Liver (tissue), 8 donors: ENCODE measurements at regions not wholly inside any gene's neighbourhood (a gene's known extent, or its start where the extent isn't known, plus 50 kb on each side); places are given as distances from the start of the nearest gene placed in this dataset.

Source experiments
- DNase-seq: peaks from one replicate; pipeline ENCODE4 v3.0.0-alpha.2; 2017; ENCODE audit warnings: low spot score
- H3K27ac ChIP-seq, 2 donors: one replicate each; pipeline ENCODE4 v1.7.0; 2013; ENCODE audit warnings: inconsistent platforms in 2 of 2, low read length in 2 of 2, control low read depth in 1 of 2, low read depth in 1 of 2, mild to moderate bottlenecking in 1 of 2
- H3K27me3 ChIP-seq, 4 donors: one replicate each; pipeline versions ENCODE4 v1.6.1 to v1.7.0; 2013; ENCODE audit warnings: low read length in 3 of 4, inconsistent platforms in 1 of 4, mild to moderate bottlenecking in 1 of 4, moderate library complexity in 1 of 4; ENCODE audit not compliant: control insufficient read depth in 4 of 4, insufficient read depth in 4 of 4
- H3K36me3 ChIP-seq, 4 donors: one replicate each; pipeline versions ENCODE4 v1.6.1 to v1.7.0; 2013; ENCODE audit warnings: low read length in 3 of 4, mild to moderate bottlenecking in 3 of 4, low read depth in 1 of 4, moderate library complexity in 1 of 4; ENCODE audit not compliant: control insufficient read depth in 4 of 4, insufficient read depth in 3 of 4
- H3K4me1 ChIP-seq, 4 donors: one replicate each; pipeline versions ENCODE4 v1.6.1 to v1.7.0; 2013; ENCODE audit warnings: low read length in 3 of 4, mild to moderate bottlenecking in 3 of 4, moderate library complexity in 1 of 4; ENCODE audit not compliant: control insufficient read depth in 4 of 4, insufficient read depth in 4 of 4
- H3K4me3 ChIP-seq, 3 donors: one replicate each; pipeline versions ENCODE4 v1.6.1 to v1.7.0; 2013; ENCODE audit warnings: low read length in 3 of 3, control low read depth in 1 of 3, low read depth in 1 of 3, mild to moderate bottlenecking in 1 of 3
- H3K9ac ChIP-seq, 2 donors: one replicate each; pipeline ENCODE4 v1.7.0; 2013; ENCODE audit warnings: low read length in 2 of 2, mild to moderate bottlenecking in 2 of 2, moderate library complexity in 2 of 2, control low read depth in 1 of 2, low read depth in 1 of 2
- H3K9me3 ChIP-seq, 4 donors: one replicate each; pipeline versions ENCODE4 v1.6.1 to v1.7.0; 2013; ENCODE audit warnings: low read length in 3 of 4; ENCODE audit not compliant: control insufficient read depth in 4 of 4
- ATF3 ChIP-seq: IDR thresholded peaks from 2 replicates; pipeline ENCODE4 v1.6.1; 2016; ENCODE audit warnings: antibody characterized with exemption
- CTCF ChIP-seq: fragments of 150-350 bp; IDR thresholded peaks from 2 replicates; pipeline ENCODE4 v1.5.1; 2017; ENCODE audit warnings: improper control_type of control experiment, low read depth, low read length; ENCODE audit not compliant: missing input control
- EGR1 ChIP-seq, 2 donors: IDR thresholded peaks; 2 replicates each; pipeline ENCODE4 v1.6.1; 2016 to 2018; ENCODE audit warnings: antibody characterized with exemption in 2 of 2, low read depth in 2 of 2
- FOXA1 ChIP-seq: IDR thresholded peaks from 2 replicates; pipeline ENCODE4 v1.6.1; 2016; ENCODE audit warnings: antibody characterized with exemption
- FOXA2 ChIP-seq: IDR thresholded peaks from 2 replicates; pipeline ENCODE4 v1.6.1; 2016; ENCODE audit warnings: antibody characterized with exemption
- GABPA ChIP-seq, 2 donors: IDR thresholded peaks in 1 of 2; conservative IDR thresholded peaks in 1 of 2; 2 replicates each; pipeline ENCODE4 v1.6.1; 2016; ENCODE audit warnings: antibody characterized with exemption in 2 of 2, mild to moderate bottlenecking in 1 of 2, moderate library complexity in 1 of 2
- HNF4A ChIP-seq, 2 donors: conservative IDR thresholded peaks; 2 replicates each; pipeline ENCODE4 v1.6.1; 2016; ENCODE audit warnings: antibody characterized with exemption in 2 of 2, mild to moderate bottlenecking in 2 of 2
- HNF4G ChIP-seq: IDR thresholded peaks from 2 replicates; pipeline ENCODE4 v1.6.1; 2016; ENCODE audit warnings: antibody characterized with exemption
- JUND ChIP-seq, 2 donors: IDR thresholded peaks; 2 replicates each; pipeline ENCODE4 v1.6.1; 2016; ENCODE audit warnings: antibody characterized with exemption in 2 of 2
- MAX ChIP-seq: IDR thresholded peaks from 2 replicates; pipeline ENCODE4 v1.6.1; 2016; ENCODE audit warnings: antibody characterized with exemption
- RAD21 ChIP-seq, 2 donors: IDR thresholded peaks; 2 replicates each; pipeline ENCODE4 v1.6.1; 2016; ENCODE audit warnings: antibody characterized with exemption in 2 of 2, mild to moderate bottlenecking in 2 of 2
- REST ChIP-seq: IDR thresholded peaks from 2 replicates; pipeline ENCODE4 v1.6.1; 2016; ENCODE audit warnings: antibody characterized with exemption, mild to moderate bottlenecking
- RXRA ChIP-seq, 2 donors: IDR thresholded peaks; 2 replicates each; pipeline ENCODE4 v1.6.1; 2017 to 2018; ENCODE audit warnings: antibody characterized with exemption in 2 of 2, mild to moderate bottlenecking in 1 of 2
- SP1 ChIP-seq: IDR thresholded peaks from 2 replicates; pipeline ENCODE4 v1.6.1; 2018; ENCODE audit warnings: antibody characterized with exemption, mild to moderate bottlenecking
- TAF1 ChIP-seq: conservative IDR thresholded peaks from 2 replicates; pipeline ENCODE4 v1.6.1; 2016; ENCODE audit warnings: antibody characterized with exemption, mild to moderate bottlenecking
- YY1 ChIP-seq: IDR thresholded peaks from 2 replicates; pipeline ENCODE4 v1.6.1; 2016; ENCODE audit warnings: antibody characterized with exemption, mild to moderate bottlenecking
- ZBTB33 ChIP-seq: IDR thresholded peaks from 2 replicates; pipeline ENCODE4 v1.6.1; 2016; ENCODE audit warnings: antibody characterized with exemption
- WGBS: extraction: QIAGEN DNeasy Blood & Tissue Kit; methylation state at CpG from one replicate; pipeline ENCODE4 v1.1.7; 2013; 5-methylcytosine and 5-hydroxymethylcytosine counted together
- donor health status: healthy.
- donor health status: healthy.
- donor health status: healthy.
- donor health status: healthy.
- donor health status: healthy.

- H3K9ac ChIP-seq, result no peak overlapping the region
- H3K27ac ChIP-seq, result no peak overlapping the region
- no peak overlapping the region for H3K4me3 ChIP-seq
- no peaks in the 10 kb centered on the region for H3K27me3 ChIP-seq
- no peaks in the 10 kb centered on the region for H3K4me1 ChIP-seq
- no peaks in the 10 kb centered on the region for H3K9me3 ChIP-seq
- no peaks in the 10 kb centered on the region for H3K36me3 ChIP-seq
- 67% methylated on average over 4 of the region's 4 CpGs for WGBS
- DNase-seq, result no peak
- no peak for TF ChIP-seq HNF4A (conservative IDR thresholded peaks at IDR 0.05)
- no peak for TF ChIP-seq TAF1
- no peak for TF ChIP-seq MAX
- TF ChIP-seq EGR1 (IDR thresholded peaks at IDR 0.05; ENCODE audit: low read depth in 2 of 2), result no peak
- TF ChIP-seq ZBTB33, result no peak
- no peak for TF ChIP-seq CTCF
- no peak for TF ChIP-seq FOXA1
- TF ChIP-seq SP1, result no peak
- no peak for TF ChIP-seq ATF3
- no peak for TF ChIP-seq HNF4G
- TF ChIP-seq REST, result no peak
- no peak for TF ChIP-seq RXRA (IDR thresholded peaks at IDR 0.05)
- no peak for TF ChIP-seq FOXA2
Observed at GRCh38 chr1:98280049-98280448, 359.2 kb upstream of the DPYD start.

GRCh38 chr1:98278055-98278454 lies 357.2 kb upstream of the DPYD start:
- no peaks in the 10 kb centered on the region for H3K36me3 ChIP-seq
- H3K27ac ChIP-seq, result no peak overlapping the region
- WGBS, result 78% methylated on average over 3 of the region's 3 CpGs
- DNase-seq, result no peak
- no peaks in the 10 kb centered on the region for H3K9me3 ChIP-seq
- no peak overlapping the region for H3K4me3 ChIP-seq
- H3K27me3 ChIP-seq, result no peaks in the 10 kb centered on the region
- no peak overlapping the region for H3K9ac ChIP-seq
- no peaks in the 10 kb centered on the region for H3K4me1 ChIP-seq
- TF ChIP-seq YY1, result no peak
- no peak for TF ChIP-seq RXRA (IDR thresholded peaks at IDR 0.05)
- no peak for TF ChIP-seq SP1
- TF ChIP-seq ATF3, result no peak
- TF ChIP-seq REST, result no peak
- TF ChIP-seq RAD21 (IDR thresholded peaks at IDR 0.05), result no peak
- TF ChIP-seq JUND (IDR thresholded peaks at IDR 0.05), result no peak
- no peak for TF ChIP-seq FOXA2
- TF ChIP-seq GABPA (IDR thresholded peaks at IDR 0.05 in 1 of 2, conservative IDR thresholded peaks at IDR 0.05 in 1 of 2), result no peak
- TF ChIP-seq MAX, result no peak
- no peak for TF ChIP-seq FOXA1
- no peak for TF ChIP-seq HNF4G
- TF ChIP-seq ZBTB33, result no peak
- no peak for TF ChIP-seq TAF1
- no peak for TF ChIP-seq HNF4A (conservative IDR thresholded peaks at IDR 0.05)
- TF ChIP-seq EGR1 (IDR thresholded peaks at IDR 0.05; ENCODE audit: low read depth in 2 of 2), result no peak
